Duodenal mucosa (tissue), 2 donors: ENCODE measurements at regions not wholly inside any gene's neighbourhood (a gene's known extent, or its start where the extent isn't known, plus 50 kb on each side); places are given as distances from the start of the nearest gene placed in this dataset.

ENCODE experiments used
- H3K27ac ChIP-seq: one replicate; pipeline ENCODE4 v1.7.0; 2013; ENCODE audit warnings: low read depth, low read length
- H3K27me3 ChIP-seq, 2 donors: one replicate each; pipeline ENCODE4 v1.7.0; 2013; ENCODE audit warnings: low read length in 2 of 2, control low read depth in 1 of 2; ENCODE audit not compliant: insufficient read depth in 2 of 2, control insufficient read depth in 1 of 2
- H3K36me3 ChIP-seq, 2 donors: one replicate each; pipeline ENCODE4 v1.7.0; 2013; ENCODE audit warnings: low read length in 2 of 2, control low read depth in 1 of 2; ENCODE audit not compliant: insufficient read depth in 2 of 2, control insufficient read depth in 1 of 2
- H3K4me1 ChIP-seq, 2 donors: one replicate each; pipeline ENCODE4 v1.7.0; 2013; ENCODE audit warnings: low read length in 2 of 2, control low read depth in 1 of 2; ENCODE audit not compliant: insufficient read depth in 2 of 2, control insufficient read depth in 1 of 2
- H3K4me3 ChIP-seq, 2 donors: one replicate each; pipeline ENCODE4 v1.7.0; 2013; ENCODE audit warnings: low read length in 2 of 2, low read depth in 1 of 2
- H3K9ac ChIP-seq, 2 donors: one replicate each; pipeline ENCODE4 v1.7.0; 2013; ENCODE audit warnings: low read length in 2 of 2, low read depth in 1 of 2
- H3K9me3 ChIP-seq, 2 donors: one replicate each; pipeline ENCODE4 v1.7.0; 2013; ENCODE audit warnings: low read length in 2 of 2, control low read depth in 1 of 2; ENCODE audit not compliant: control insufficient read depth in 1 of 2

GRCh38 chr1:222247811-222248310 is 300.0 kb downstream of the HHIPL2 start:
- Histone ChIP-seq H3K4me1 (no peaks in the 10 kb centered on the region), H3K9me3 (no peaks in the 10 kb centered on the region), H3K4me3 (no peak overlapping the region), H3K9ac (no peak overlapping the region), H3K27ac (no peak overlapping the region), H3K27me3 (no peaks in the 10 kb centered on the region), H3K36me3 (no peaks in the 10 kb centered on the region)

- Histone ChIP-seq H3K4me3 (no peak overlapping the region), H3K27ac (no peak overlapping the region)
Observed at GRCh38 chr1:222247081-222247480, 300.8 kb downstream of the HHIPL2 start.

GRCh38 chr1:222243902-222244301 is 304.0 kb downstream of the HHIPL2 start:
- H3K27ac ChIP-seq = no peak overlapping the region
- no peaks in the 10 kb centered on the region for H3K36me3 ChIP-seq
- H3K4me3 ChIP-seq = no peak overlapping the region
- H3K9me3 ChIP-seq = no peaks in the 10 kb centered on the region
- H3K27me3 ChIP-seq = no peaks in the 10 kb centered on the region
- H3K9ac ChIP-seq = no peak overlapping the region
- no peaks in the 10 kb centered on the region for H3K4me1 ChIP-seq

More at GRCh38 chr1:222247081-222247480, 300.8 kb downstream of the HHIPL2 start:
- Histone ChIP-seq H3K9me3 (no peaks in the 10 kb centered on the region), H3K27me3 (no peaks in the 10 kb centered on the region), H3K36me3 (no peaks in the 10 kb centered on the region), H3K4me1 (no peaks in the 10 kb centered on the region), H3K9ac (no peak overlapping the region)

DNA sequence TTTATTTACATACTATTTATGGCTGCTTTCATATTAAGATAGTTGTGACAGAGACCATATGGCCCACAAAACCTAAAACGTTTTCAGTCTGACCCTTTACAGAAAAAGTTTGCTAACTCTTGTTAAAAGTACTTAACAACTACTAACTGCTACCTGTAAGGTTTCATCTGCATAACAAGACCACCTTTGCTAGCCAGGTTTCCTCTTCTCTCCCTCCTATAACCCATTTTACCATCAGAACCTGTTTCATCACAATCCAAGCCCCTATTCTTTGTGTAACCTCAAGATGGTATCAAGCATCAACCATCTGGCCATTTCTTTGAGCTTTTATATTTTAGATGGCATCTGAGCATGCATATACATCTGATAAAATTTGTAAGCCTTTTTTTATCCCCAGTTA is 305.4 kb downstream of the HHIPL2 start:
- Histone ChIP-seq H3K9ac (no peak overlapping the region), H3K9me3 (no peaks in the 10 kb centered on the region), H3K27me3 (no peaks in the 10 kb centered on the region), H3K4me1 (no peaks in the 10 kb centered on the region), H3K27ac (no peak overlapping the region), H3K36me3 (no peaks in the 10 kb centered on the region), H3K4me3 (no peak overlapping the region)

DNA sequence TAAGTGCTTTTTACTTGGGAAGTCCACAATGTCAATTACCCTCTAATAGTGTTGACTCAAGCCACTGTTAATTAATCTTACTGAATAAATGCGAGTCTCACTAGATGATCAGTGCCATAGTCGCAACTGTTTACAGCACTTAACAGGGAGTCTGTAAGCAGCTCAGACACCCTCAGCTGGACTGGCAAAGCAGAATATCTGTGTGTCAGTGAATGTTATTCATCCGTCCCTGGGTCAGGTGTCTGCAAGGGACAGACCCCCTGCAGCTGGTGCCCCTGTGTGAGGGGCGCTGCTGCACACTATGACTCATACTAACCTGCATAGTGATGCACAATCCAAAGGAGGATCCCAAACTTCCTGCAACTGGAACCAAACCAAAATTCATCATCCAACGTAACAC is 306.5 kb downstream of the HHIPL2 start:
- Histone ChIP-seq H3K4me3 (no peak overlapping the region), H3K36me3 (no peaks in the 10 kb centered on the region), H3K4me1 (no peaks in the 10 kb centered on the region), H3K27me3 (no peaks in the 10 kb centered on the region), H3K9me3 (no peaks in the 10 kb centered on the region), H3K27ac (no peak overlapping the region), H3K9ac (no peak overlapping the region)

- Histone ChIP-seq H3K27me3 (no peaks in the 10 kb centered on the region), H3K9me3 (no peaks in the 10 kb centered on the region), H3K9ac (no peak overlapping the region), H3K4me1 (no peaks in the 10 kb centered on the region), H3K4me3 (no peak overlapping the region), H3K36me3 (no peaks in the 10 kb centered on the region), H3K27ac (no peak overlapping the region)
Observed at GRCh38 chr1:222240536-222241181, 307.2 kb downstream of the HHIPL2 start.

- no peaks in the 10 kb centered on the region for H3K27me3 ChIP-seq
- H3K36me3 ChIP-seq = no peaks in the 10 kb centered on the region
- H3K4me3 ChIP-seq = no peak overlapping the region
- no peak overlapping the region for H3K9ac ChIP-seq
- no peak overlapping the region for H3K27ac ChIP-seq
- H3K4me1 ChIP-seq = no peaks in the 10 kb centered on the region
- no peaks in the 10 kb centered on the region for H3K9me3 ChIP-seq
Observed at GRCh38 chr1:222239130-222239529, 308.8 kb downstream of the HHIPL2 start.

DNA sequence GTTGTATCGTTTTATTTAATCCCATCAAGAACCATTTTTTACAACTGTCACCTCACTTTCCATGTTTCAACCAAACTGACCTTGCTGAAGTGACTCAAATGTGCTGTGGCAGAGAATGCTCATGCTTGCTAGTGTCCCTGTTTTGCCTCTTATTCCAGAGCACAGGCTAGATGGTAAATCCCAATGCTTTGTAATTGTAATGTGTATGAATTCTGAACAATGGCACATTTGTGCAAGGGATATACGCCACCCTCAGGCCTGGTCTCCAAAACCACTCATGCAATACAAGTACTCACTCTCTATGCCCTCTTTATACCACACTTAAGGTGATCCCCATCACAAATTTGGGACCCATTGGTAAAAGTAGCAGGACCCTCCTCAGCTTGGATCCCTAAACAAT is 313.6 kb downstream of the HHIPL2 start:
- H3K36me3 ChIP-seq = no peaks in the 10 kb centered on the region
- no peak overlapping the region for H3K9ac ChIP-seq
- no peak overlapping the region for H3K4me3 ChIP-seq
- no peaks in the 10 kb centered on the region for H3K4me1 ChIP-seq
- no peaks in the 10 kb centered on the region for H3K9me3 ChIP-seq
- no peaks in the 10 kb centered on the region for H3K27me3 ChIP-seq
- no peak overlapping the region for H3K27ac ChIP-seq

GRCh38 chr1:222233444-222234158 is 314.3 kb downstream of the HHIPL2 start:
- Histone ChIP-seq H3K27me3 (no peaks in the 10 kb centered on the region), H3K9ac (no peak overlapping the region), H3K4me3 (no peak overlapping the region), H3K4me1 (no peaks in the 10 kb centered on the region), H3K9me3 (no peaks in the 10 kb centered on the region), H3K27ac (no peak overlapping the region), H3K36me3 (no peaks in the 10 kb centered on the region)

GRCh38 chr1:222232842-222233241 is 315.1 kb downstream of the HHIPL2 start:
- H3K27ac ChIP-seq = no peak overlapping the region
- no peaks in the 10 kb centered on the region for H3K36me3 ChIP-seq
- no peak overlapping the region for H3K4me3 ChIP-seq

More at GRCh38 chr1:222232842-222233241, 315.1 kb downstream of the HHIPL2 start:
- Histone ChIP-seq H3K9ac (no peak overlapping the region), H3K4me1 (no peaks in the 10 kb centered on the region), H3K9me3 (no peaks in the 10 kb centered on the region), H3K27me3 (no peaks in the 10 kb centered on the region)
